HL-60 (cell line): ENCODE measurements at regions not wholly inside any gene's neighbourhood (a gene's known extent, or its start where the extent isn't known, plus 50 kb on each side); places are given as distances from the start of the nearest gene placed in this dataset.

ENCODE experiments used
- DNase-seq, 2 experiments: peaks; one replicate each; pipeline ENCODE4 v3.0.0-alpha.2; 2010 to 2020; ENCODE audit warnings: low read depth in 1 of 2, low spot score in 1 of 2
- H3K27ac ChIP-seq: fragments of 250-450 bp; sonication (Bioruptor Pico); replicated peaks from 2 replicates; pipeline ENCODE4 v1.5.1; 2020; ENCODE audit warnings: mild to moderate bottlenecking, moderate library complexity
- H3K27me3 ChIP-seq: fragments of 250-450 bp; sonication (Bioruptor Pico); 2 replicates; pipeline ENCODE4 v1.5.1; 2021; ENCODE audit warnings: mild to moderate bottlenecking, moderate library complexity; ENCODE audit not compliant: insufficient read depth, poor library complexity, severe bottlenecking
- H3K4me3 ChIP-seq: replicated peaks from 2 replicates; pipeline ENCODE4 v1.5.1; 2011; ENCODE audit warnings: mild to moderate bottlenecking, control low read depth, low read length; ENCODE audit not compliant: insufficient read depth
- CTCF ChIP-seq: IDR thresholded peaks from one replicate; pipeline ENCODE4 v1.5.1; 2011; ENCODE audit warnings: low read length, control low read depth, inconsistent platforms; ENCODE audit not compliant: insufficient read depth
- GABPA ChIP-seq: IDR thresholded peaks from 2 replicates; pipeline ENCODE4 v1.6.1; 2012; ENCODE audit warnings: low read depth
- POLR2AphosphoS5 ChIP-seq: IDR thresholded peaks from 2 replicates; pipeline ENCODE4 v1.6.1; 2012; ENCODE audit warnings: low read depth
- SPI1 ChIP-seq: IDR thresholded peaks from 2 replicates; pipeline ENCODE4 v1.6.1; 2012; ENCODE audit warnings: low read depth, mild to moderate bottlenecking, borderline replicate concordance
- TF ChIP-seq, protein P1 (sequence below): IDR thresholded peaks from 2 replicates; pipeline ENCODE4 v1.6.1; 2012; ENCODE audit warnings: low read depth; ENCODE audit not compliant: insufficient replicate concordance

DNA sequence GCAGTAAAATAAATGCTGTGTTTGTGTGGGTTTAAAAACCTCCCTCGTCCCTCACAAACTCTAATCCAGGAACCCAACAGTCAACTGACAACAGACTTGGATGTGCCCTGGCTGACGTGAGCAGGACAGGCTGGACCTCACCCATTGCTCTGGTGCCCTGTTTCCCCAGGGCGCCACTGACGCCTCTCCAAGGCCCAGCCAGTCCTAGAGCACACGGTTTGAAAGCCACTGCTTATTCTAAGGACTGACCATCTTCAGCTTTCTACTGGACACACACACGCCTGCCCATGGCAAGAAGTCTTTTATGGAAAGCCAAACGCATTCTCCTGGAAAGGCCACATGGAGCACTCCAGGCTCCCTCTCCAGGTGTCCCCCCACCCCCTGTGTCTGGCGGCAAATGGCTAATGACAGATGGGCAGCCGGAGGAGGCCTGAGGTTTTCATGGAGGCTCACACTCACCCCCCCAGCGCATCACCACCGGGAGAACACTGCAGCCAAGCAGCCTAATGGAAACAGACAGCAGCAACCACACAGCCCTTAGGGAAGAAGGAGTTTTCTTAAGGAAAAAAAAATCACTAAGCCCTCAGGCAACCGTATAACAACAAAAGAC lies 319.2 kb downstream of the SOX9 start:
- DNase-seq: no peak
- H3K4me3 ChIP-seq: no peak overlapping the region
- H3K27ac ChIP-seq: no peak overlapping the region
- TF ChIP-seq SPI1 (no peak), GABPA (no peak), POLR2AphosphoS5 (no peak), CTCF (no peak)
- TF ChIP-seq, protein P1, sequence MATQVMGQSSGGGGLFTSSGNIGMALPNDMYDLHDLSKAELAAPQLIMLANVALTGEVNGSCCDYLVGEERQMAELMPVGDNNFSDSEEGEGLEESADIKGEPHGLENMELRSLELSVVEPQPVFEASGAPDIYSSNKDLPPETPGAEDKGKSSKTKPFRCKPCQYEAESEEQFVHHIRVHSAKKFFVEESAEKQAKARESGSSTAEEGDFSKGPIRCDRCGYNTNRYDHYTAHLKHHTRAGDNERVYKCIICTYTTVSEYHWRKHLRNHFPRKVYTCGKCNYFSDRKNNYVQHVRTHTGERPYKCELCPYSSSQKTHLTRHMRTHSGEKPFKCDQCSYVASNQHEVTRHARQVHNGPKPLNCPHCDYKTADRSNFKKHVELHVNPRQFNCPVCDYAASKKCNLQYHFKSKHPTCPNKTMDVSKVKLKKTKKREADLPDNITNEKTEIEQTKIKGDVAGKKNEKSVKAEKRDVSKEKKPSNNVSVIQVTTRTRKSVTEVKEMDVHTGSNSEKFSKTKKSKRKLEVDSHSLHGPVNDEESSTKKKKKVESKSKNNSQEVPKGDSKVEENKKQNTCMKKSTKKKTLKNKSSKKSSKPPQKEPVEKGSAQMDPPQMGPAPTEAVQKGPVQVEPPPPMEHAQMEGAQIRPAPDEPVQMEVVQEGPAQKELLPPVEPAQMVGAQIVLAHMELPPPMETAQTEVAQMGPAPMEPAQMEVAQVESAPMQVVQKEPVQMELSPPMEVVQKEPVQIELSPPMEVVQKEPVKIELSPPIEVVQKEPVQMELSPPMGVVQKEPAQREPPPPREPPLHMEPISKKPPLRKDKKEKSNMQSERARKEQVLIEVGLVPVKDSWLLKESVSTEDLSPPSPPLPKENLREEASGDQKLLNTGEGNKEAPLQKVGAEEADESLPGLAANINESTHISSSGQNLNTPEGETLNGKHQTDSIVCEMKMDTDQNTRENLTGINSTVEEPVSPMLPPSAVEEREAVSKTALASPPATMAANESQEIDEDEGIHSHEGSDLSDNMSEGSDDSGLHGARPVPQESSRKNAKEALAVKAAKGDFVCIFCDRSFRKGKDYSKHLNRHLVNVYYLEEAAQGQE: no peak
- no peaks in the 10 kb centered on the region for H3K27me3 ChIP-seq

DNA sequence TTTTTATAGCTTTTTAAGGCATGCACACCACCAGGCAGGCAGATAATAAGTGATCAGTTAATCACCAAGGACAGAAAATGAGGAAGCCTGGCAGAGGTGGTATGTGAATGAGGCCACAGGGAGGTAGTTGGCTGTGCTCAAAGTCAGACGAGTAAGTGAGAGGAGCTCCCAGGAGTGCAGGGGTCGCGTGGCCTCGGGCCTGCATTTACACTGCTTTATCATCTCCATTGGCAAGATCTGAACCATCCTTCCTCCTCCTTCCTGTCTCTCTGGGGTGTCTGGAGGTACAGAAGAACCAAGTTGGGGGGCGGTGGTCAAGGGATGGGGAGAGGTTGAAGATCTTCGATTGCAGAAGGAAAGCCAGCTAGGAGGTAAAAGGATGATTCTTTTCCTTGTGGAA lies 320.1 kb downstream of the SOX9 start:
- no peak overlapping the region for H3K27ac ChIP-seq

GRCh38 chr17:72441909-72442308 lies 321.1 kb downstream of the SOX9 start:
- Histone ChIP-seq H3K4me3 (no peak overlapping the region), H3K27ac (no peak overlapping the region), H3K27me3 (no peaks in the 10 kb centered on the region)
- DNase-seq: no peak
- TF ChIP-seq CTCF (no peak), SPI1 (no peak), POLR2AphosphoS5 (no peak), GABPA (no peak)
- TF ChIP-seq, protein P1: no peak

More for the DNA sequence above, 320.1 kb downstream of the SOX9 start:
- TF ChIP-seq SPI1 (no peak), POLR2AphosphoS5 (no peak), CTCF (no peak), GABPA (no peak)
- TF ChIP-seq, protein P1: no peak
- Histone ChIP-seq H3K27me3 (no peaks in the 10 kb centered on the region), H3K4me3 (no peak overlapping the region)
- no peak for DNase-seq
